A549 (cell line): ENCODE measurements at regions not wholly inside any gene's neighbourhood (a gene's known extent, or its start where the extent isn't known, plus 50 kb on each side); places are given as distances from the start of the nearest gene placed in this dataset.

Source experiments
- CTCF ChIP-seq: fragments of >200 bp; sonication (Bioruptor Twin); formaldehyde crosslinking; IDR thresholded peaks from 3 replicates; pipeline ENCODE4 v1.5.1; 2016
- JUN ChIP-seq, 2 experiments: fragments of >200 bp; sonication (Bioruptor Twin); formaldehyde crosslinking; IDR thresholded peaks; 2 replicates in 1 of 2; 3 replicates in 1 of 2; pipeline ENCODE4 v1.6.1; 2016 to 2017
- KDM1A ChIP-seq: fragments of 200-600 bp; sonication (generic); IDR thresholded peaks from 2 replicates; pipeline ENCODE4 v1.6.1; 2016; ENCODE audit warnings: low read depth, mild to moderate bottlenecking
- MYC ChIP-seq: IDR thresholded peaks from 2 replicates; pipeline ENCODE4 v1.6.1; 2012; ENCODE audit warnings: mild to moderate bottlenecking, inconsistent platforms, low read length, improper control_type of control experiment, borderline replicate concordance
- NFE2L2 ChIP-seq: fragments of 150-350 bp; conservative IDR thresholded peaks from 2 replicates; pipeline ENCODE4 v1.6.1; 2014; ENCODE audit warnings: low read length
- NPAS2 ChIP-seq: fragments of 250-450 bp; sonication (Bioruptor Pico); IDR thresholded peaks from 2 replicates; pipeline ENCODE4 v1.8.0; 2022; ENCODE audit warnings: mild to moderate bottlenecking, moderate library complexity, borderline replicate concordance
- NR3C1 ChIP-seq: fragments of >200 bp; sonication (Bioruptor Twin); formaldehyde crosslinking; IDR thresholded peaks from 3 replicates; pipeline ENCODE4 v1.6.1; 2017
- POLR2A ChIP-seq: IDR thresholded peaks from 2 replicates; pipeline ENCODE4 v1.6.1; 2012; ENCODE audit warnings: mild to moderate bottlenecking, low read length
- RAD21 ChIP-seq, 2 experiments: fragments of >200 bp in 1 of 2; sonication (Bioruptor Twin) in 1 of 2; formaldehyde crosslinking in 1 of 2; IDR thresholded peaks in 1 of 2; conservative IDR thresholded peaks in 1 of 2; 2 replicates in 1 of 2; 3 replicates in 1 of 2; pipeline ENCODE4 v1.6.1; 2012 to 2018; ENCODE audit warnings: inconsistent platforms in 1 of 2
- SMC3 ChIP-seq: fragments of >200 bp; sonication (Bioruptor Twin); formaldehyde crosslinking; IDR thresholded peaks from 3 replicates; pipeline ENCODE4 v1.6.1; 2018; ENCODE audit warnings: inconsistent platforms
- TF ChIP-seq, protein P1 (sequence below): fragments of 200-600 bp; sonication (generic); IDR thresholded peaks from 2 replicates; pipeline ENCODE4 v1.6.1; 2016; ENCODE audit warnings: antibody characterized with exemption, mild to moderate bottlenecking, moderate library complexity
- TF ChIP-seq, protein P2 (sequence below): fragments of >200 bp; sonication (Bioruptor Twin); formaldehyde crosslinking; IDR thresholded peaks from 3 replicates; pipeline ENCODE4 v1.6.1; 2016
- TF ChIP-seq, protein P3 (sequence below): IDR thresholded peaks from 2 replicates; pipeline ENCODE4 v1.6.1; 2012

GRCh38 chr2:145957929-145958328 lies 1438.0 kb upstream of the ZEB2 start:
- TF ChIP-seq, protein P1, sequence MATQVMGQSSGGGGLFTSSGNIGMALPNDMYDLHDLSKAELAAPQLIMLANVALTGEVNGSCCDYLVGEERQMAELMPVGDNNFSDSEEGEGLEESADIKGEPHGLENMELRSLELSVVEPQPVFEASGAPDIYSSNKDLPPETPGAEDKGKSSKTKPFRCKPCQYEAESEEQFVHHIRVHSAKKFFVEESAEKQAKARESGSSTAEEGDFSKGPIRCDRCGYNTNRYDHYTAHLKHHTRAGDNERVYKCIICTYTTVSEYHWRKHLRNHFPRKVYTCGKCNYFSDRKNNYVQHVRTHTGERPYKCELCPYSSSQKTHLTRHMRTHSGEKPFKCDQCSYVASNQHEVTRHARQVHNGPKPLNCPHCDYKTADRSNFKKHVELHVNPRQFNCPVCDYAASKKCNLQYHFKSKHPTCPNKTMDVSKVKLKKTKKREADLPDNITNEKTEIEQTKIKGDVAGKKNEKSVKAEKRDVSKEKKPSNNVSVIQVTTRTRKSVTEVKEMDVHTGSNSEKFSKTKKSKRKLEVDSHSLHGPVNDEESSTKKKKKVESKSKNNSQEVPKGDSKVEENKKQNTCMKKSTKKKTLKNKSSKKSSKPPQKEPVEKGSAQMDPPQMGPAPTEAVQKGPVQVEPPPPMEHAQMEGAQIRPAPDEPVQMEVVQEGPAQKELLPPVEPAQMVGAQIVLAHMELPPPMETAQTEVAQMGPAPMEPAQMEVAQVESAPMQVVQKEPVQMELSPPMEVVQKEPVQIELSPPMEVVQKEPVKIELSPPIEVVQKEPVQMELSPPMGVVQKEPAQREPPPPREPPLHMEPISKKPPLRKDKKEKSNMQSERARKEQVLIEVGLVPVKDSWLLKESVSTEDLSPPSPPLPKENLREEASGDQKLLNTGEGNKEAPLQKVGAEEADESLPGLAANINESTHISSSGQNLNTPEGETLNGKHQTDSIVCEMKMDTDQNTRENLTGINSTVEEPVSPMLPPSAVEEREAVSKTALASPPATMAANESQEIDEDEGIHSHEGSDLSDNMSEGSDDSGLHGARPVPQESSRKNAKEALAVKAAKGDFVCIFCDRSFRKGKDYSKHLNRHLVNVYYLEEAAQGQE: no peak
- TF ChIP-seq RAD21 (conservative IDR thresholded peaks at IDR 0.05 in 1 of 2, IDR thresholded peaks at IDR 0.05 in 1 of 2) (no peak), CTCF (no peak), POLR2A (no peak), SMC3 (no peak), JUN (IDR thresholded peaks at IDR 0.05) (no peak), NFE2L2 (no peak), KDM1A (no peak), NR3C1 (no peak), MYC (no peak), NPAS2 (CRISPR knock-in tag) (no peak)
- TF ChIP-seq, protein P2, sequence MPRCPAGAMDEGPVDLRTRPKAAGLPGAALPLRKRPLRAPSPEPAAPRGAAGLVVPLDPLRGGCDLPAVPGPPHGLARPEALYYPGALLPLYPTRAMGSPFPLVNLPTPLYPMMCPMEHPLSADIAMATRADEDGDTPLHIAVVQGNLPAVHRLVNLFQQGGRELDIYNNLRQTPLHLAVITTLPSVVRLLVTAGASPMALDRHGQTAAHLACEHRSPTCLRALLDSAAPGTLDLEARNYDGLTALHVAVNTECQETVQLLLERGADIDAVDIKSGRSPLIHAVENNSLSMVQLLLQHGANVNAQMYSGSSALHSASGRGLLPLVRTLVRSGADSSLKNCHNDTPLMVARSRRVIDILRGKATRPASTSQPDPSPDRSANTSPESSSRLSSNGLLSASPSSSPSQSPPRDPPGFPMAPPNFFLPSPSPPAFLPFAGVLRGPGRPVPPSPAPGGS: no peak
- TF ChIP-seq, protein P3, sequence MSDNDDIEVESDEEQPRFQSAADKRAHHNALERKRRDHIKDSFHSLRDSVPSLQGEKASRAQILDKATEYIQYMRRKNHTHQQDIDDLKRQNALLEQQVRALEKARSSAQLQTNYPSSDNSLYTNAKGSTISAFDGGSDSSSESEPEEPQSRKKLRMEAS: no peak
